GM21423 (cell line): ENCODE measurements at regions not wholly inside any gene's neighbourhood (a gene's known extent, or its start where the extent isn't known, plus 50 kb on each side); places are given as distances from the start of the nearest gene placed in this dataset.
"Not testable (repeated sequence)": the region's sequence is repeated elsewhere in the genome, so short reads cannot be mapped to it uniquely, and the experiment has no call there.

Experiments
- ATAC-seq: cut with Tn5 transposase; IDR thresholded peaks from one replicate; pipeline ENCODE4 v1.9.1; 2021; ENCODE audit warnings: mild to moderate bottlenecking, moderate library complexity; ENCODE audit not compliant: unreplicated experiment

DNA sequence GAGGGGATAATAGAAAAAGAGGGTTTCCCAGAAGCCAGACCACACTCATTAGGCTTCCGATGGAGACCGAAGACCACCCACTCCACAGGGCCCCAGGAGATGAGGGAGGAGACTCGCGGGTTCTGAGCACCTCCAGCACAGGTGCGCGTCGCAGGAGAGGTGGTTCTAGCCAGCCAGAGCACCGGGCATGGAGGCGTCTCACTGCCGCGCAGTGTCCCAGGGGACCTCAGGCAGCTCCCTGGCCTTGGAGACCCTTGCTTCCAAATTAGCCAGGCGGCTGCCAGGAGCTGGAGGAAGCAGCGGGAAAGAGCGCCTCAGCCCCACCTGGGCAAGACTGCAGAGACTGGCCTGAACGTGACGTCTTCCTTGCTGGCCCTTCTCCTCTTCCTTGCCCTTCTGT lies 115.4 kb upstream of the FBXL7 start:
- ATAC-seq, result no peak

DNA sequence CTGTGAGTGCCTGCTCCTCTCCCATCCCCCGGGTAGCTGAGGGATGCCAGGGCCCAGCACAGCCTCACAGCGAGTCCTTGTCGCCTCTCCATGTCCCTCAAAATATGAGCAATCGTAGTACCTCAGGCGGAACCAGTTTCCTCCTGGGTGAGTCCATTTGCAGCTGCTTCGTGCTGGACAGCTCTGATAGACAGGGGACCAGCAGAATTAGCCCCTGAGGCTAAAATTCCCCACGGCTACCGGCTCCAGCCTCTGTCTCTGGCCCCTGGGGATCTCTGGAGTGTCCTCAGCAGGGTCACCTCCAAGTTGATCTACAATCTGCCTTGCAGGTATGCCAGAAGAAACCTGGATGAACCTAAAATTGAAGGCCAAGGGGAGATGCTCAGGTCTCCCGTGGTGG lies 115.8 kb upstream of the FBXL7 start:
- no peak for ATAC-seq

DNA sequence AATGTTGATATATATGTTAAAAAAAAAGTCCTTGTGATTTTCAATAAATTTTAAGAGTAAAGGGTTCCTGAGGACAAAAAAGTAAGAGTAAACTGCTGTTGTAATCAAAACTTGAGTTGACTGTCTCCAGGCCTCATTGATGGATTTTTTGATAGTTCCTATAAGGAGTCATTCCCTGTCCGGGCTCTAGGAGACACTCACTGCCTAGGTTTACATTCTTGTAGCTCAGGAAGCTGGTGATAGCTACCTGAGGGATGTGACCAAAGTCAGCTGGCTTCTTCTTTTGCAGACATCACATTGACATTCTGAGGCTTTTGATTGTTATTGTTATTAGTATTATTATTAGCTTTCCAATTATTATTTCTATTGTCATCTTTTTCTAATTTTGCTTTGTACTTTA lies 116.5 kb upstream of the FBXL7 start:
- ATAC-seq, result no peak

- ATAC-seq, result no peak
Observed at GRCh38 chr5:15383021-15383420, 117.0 kb upstream of the FBXL7 start.

DNA sequence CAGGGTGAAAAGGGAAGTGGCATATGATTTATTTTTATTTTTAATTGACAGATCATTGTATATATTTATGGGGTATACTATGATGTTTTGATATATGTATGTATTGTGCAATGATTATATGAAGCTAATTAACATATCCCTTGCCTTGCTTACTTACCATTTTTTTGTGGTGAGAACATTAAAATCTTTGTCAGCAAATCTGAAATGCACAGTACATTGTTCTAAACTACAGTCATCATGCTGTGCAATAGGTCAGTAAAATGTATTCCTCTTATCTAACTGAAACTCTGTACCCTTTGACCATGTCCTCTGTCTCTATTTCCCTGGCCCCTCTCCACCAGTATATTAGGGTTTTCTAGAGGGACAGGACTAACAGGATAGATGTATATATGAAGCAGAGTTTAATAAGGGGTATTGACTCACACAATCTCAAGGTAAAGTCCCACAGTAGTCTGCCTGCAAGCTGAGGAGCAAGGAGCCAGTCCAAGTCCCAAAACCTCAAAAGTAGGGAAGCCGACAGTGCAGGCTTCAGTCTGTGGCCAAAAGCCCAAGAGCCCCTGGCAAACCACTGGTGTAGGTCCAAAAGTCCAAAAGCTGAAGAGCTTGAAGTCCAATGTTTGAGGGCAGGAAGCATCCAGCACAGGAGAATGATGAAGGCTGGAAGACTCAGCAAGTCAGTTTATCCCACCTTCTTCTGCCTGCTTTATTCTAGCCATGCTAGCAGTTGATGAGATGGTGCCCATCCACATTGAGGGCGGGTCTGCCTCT lies 122.2 kb upstream of the FBXL7 start:
- no peak for ATAC-seq

GRCh38 chr5:15376803-15377202 lies 123.2 kb upstream of the FBXL7 start:
- ATAC-seq, result no peak

- ATAC-seq, result no peak
Observed at GRCh38 chr5:15376088-15376487, 123.9 kb upstream of the FBXL7 start.

DNA sequence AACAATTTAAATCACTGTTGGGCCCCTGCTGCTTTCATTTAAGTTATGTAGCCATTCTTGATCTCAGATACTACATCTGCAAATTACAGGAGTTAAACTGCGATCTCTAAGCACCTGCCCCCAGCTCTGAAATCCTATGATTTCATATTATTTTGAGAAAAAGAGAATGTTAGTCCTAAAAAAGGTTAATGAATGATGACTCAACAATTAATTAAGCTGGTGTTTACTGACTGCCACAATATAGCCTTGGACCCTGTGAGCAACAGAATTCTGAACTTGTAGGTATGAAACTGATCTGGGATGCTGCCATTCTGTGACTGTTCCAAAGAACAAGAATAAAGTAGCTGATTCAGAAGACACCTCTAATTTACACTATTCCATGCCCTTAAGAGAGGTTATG lies 124.4 kb upstream of the FBXL7 start:
- no peak for ATAC-seq

DNA sequence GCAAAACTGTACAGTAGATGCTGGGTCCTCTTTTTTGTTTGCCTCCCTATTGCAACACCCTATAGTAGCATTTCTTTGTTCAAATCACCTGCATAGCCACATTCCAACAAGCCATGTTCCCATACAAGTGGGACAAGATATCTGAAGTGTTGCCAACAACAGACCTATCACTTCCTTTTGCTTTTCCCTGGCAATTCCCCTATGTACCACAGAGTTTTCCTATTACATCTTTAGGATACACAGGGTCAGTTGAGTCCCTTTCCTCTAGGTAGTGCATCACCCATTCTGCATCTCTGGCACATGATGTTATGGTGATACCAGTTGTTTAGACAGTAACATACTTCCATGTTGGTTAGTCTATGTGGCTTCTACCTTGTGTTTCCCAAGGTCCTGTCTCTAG lies 125.1 kb upstream of the FBXL7 start:
- ATAC-seq, result no peak

DNA sequence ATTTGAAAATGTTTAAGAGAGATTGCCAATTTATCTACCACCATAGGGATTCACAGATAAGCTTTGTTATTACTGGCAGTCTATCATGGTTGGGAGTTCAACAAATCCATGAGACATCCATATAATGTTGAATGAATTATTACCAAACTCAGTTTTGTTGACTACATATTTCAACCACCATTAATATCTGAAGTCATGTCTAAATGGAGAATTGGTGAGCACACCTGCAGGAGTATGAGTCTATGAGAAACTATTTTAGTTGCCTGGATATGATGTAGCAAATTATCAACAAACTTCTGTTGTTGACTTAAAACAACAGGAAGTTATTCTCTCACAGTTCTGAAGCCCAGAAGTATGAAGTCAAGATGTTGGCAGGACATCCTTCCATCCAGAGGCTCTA lies 126.8 kb upstream of the FBXL7 start:
- no peak for ATAC-seq

DNA sequence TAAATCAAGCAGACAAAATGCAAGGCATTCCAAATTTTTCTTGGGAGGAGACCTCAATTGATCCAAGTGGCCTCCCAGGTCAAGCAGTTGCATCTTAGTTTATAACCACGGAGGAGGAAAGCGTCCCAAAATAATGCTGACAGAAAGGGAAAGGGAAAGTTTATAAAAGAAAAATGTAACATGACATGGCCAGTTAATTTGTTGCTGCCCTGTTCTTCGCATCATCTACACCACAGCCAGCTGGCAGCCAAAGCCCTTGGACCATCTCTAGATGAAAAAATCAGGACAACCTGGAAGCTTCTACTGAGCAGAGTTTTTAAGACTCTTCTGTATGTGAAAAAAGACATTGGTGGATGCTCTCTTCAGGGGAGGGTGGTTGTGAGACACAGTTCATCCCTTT lies 128.8 kb upstream of the FBXL7 start:
- no peak for ATAC-seq

DNA sequence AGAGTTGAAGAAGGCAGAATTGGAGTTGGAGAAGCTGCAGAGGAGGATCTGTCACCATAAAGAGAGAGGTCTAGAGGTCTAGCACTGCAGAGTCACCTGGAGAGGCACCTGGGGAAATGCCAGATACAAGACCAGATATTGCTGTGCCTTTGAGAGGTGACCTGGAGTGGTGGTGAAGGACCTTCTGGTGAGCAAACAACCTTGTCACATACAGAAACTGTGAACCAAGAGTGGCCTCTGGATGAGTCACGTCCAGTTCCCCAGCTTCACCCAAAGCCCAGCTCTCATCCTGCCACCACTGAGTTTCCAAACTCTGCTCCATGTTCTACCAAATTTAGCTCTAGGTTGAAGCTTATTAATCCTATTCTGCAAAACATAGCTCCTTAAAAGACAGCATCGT lies 131.1 kb upstream of the FBXL7 start:
- no peak for ATAC-seq

GRCh38 chr5:15367489-15367888 lies 132.5 kb upstream of the FBXL7 start:
- ATAC-seq, result no peak

DNA sequence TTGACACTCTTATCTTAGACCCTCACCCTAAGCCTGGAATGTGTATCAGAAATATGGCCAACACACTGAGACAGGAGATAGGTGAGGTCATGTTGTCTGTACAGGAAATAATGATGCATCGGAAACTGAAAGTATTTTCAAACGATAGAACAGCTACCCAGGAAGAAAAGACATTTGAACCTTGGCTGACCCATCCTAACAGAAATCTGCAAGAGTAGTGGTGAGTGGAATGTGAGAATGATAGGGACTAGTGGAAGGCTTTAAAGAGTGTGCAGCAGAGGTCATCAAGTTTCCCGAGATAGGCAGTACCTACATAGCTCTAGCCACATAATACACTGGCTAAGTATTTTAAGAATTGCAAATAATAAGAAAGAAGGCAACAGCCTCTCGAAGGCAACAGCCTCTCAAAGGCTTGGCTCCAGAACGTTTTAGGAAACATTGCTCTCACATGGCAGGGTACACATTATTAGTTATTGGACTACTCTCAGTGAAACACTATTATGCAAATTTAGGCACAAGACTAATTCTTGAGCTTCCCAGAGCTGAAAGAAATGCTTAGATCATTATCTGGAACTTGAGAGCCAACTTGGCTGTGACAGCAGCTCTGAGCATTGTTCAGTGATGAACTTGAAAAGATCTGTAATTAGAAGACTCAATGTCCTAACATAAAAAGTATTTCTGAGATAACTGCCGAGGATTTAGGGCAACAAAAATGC lies 133.1 kb upstream of the FBXL7 start:
- ATAC-seq, result no peak

DNA sequence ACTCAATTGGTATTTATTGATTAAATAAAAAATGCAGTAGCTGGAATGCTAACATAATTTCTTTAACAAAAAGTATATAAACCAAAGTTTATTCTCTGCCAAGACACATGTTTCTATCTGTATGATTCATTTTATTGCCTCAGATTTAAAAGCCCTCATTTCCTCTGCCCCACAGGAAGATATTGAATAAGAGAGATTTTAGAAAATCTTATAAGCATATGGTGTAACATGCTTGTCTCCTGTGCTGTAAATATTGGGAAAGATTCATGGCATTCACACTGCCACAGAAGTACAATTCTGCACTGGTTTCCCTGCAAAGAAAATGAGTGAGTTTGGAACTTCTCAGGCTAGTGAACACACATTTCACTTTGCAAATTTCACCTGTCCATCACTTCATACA lies 134.9 kb upstream of the FBXL7 start:
- ATAC-seq, result no peak

DNA sequence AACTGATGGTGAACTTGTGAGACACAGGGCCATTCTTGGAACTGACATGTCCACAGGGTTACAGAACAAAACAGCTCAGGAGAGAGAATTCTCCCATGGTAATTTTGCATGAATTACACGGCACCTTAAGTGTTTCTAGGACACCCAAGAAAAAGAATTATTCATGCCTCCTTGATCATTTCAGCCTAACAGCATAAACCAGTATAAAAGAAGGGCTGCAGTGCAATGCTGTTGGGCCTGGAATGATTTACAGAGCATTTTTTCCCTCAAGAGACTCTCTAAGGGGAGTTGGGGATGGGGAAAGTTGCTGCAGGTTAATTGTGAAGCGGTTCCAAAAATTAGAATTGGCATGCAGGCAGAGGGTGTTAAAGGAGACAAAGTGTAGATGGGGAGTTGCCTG lies 136.4 kb upstream of the FBXL7 start:
- no peak for ATAC-seq

DNA sequence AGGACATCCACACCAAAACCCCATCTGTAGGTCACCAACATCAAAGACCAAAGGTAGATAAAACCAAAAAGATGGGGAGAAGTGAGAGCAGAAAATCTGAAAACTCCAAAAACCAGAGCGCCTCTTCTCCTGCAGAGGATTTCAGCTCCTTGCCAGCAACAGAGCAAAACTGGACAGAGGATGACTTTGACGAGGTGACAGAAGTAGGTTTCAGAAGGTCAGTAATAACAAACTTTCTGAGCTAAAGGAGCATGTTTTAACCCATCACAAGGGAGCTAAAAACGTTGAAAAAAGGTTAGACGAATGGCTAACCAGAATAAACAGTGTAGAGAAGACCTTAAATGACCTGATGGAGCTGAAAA lies 142.9 kb upstream of the FBXL7 start:
- not testable (repeated sequence) for ATAC-seq

GRCh38 chr5:15356308-15357091 lies 143.5 kb upstream of the FBXL7 start:
- not testable (repeated sequence) for ATAC-seq

GRCh38 chr5:15354021-15354420 lies 146.0 kb upstream of the FBXL7 start:
- ATAC-seq, result no peak

DNA sequence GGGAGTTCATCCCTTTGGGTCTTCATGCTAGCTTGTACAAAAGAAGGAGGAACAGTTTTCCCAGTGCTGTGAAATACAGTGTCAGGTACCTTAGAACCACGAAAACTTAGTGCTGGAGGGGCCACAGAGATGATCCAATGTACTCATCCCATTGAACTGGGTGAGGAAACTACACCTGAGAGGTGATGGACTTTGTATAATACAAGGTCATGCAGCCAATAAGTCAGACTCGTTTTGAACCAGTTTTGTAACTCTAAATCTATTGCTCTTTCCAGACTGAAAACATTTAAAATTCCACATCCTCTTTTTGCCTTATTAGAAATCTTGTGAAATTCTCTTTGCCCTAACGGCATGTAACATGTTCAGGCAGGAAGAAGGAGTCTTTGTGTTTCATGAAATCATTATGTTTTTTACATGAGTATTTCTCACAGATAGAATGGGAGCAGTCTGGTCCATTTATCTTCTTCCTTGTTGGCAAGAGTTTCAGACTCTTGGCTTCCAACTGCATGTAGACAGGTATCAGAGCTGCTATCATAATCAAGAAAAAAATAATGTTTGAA lies 146.8 kb upstream of the FBXL7 start:
- no peak for ATAC-seq

DNA sequence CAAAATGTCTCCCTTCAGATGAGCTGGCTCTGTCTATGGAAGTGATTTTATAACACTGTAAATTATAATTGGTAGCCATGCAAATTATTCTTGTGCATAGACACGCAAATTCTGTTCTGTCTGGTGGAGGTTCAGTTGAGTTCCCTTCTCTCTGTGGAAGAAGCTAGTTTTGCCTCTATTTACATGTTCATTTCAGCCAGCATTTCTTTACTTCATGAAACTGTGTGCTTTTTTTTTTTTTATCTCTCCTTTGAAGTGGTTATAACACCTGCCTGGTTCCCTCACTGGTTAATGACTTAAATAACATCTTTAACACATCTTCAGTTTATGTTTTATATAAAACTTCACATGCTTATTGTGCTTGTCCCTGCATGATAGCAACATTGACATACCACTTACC lies 149.4 kb upstream of the FBXL7 start:
- no peak for ATAC-seq

DNA sequence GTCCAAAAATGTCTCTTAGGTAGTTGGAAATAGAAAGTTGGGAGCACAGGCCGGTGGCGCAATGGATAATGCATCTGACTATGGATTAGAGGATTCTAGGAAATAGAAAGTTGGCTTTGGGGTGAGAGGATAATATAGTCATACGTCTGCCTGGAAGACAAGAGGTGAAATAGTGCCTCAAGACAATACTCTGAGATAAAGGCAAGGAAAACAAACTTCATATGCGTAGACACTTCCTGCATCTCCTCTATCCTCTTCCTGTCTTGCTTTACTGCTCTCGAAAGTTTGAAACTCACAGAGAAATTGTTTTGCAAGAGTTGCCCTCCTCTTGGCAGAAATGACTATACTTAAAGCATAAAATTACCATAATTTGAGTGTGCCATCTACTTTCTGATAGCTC lies 153.2 kb upstream of the FBXL7 start:
- ATAC-seq, result no peak
